Nephron (organoid): ENCODE measurements at regions not wholly inside any gene's neighbourhood (a gene's known extent, or its start where the extent isn't known, plus 50 kb on each side); places are given as distances from the start of the nearest gene placed in this dataset.

Experiments
- H3K27ac Mint-ChIP-seq, 3 experiments: 2 replicates each; pipeline ENCODE4 v1.8.0; 2020; ENCODE audit warnings: mixed read lengths in 3 of 3, mild to moderate bottlenecking in 2 of 3, moderate library complexity in 1 of 3
- H3K27me3 Mint-ChIP-seq: 2 replicates; pipeline ENCODE4 v1.8.0; 2021; ENCODE audit warnings: low read depth, mild to moderate bottlenecking, moderate library complexity, mixed read lengths
- H3K36me3 Mint-ChIP-seq: 2 replicates; pipeline ENCODE4 v1.8.0; 2020; ENCODE audit warnings: low read depth, mixed read lengths
- H3K4me1 Mint-ChIP-seq: 2 replicates; pipeline ENCODE4 v1.8.0; 2020; ENCODE audit warnings: mixed read lengths
- H3K4me3 Mint-ChIP-seq, 3 experiments: 2 replicates each; pipeline ENCODE4 v1.8.0; 2020; ENCODE audit warnings: mild to moderate bottlenecking in 3 of 3, mixed read lengths in 3 of 3, moderate library complexity in 2 of 3
- H3K9me3 Mint-ChIP-seq: 2 replicates; pipeline ENCODE4 v1.8.0; 2020; ENCODE audit warnings: mixed read lengths
- TF ChIP-seq, protein P1 (sequence below), 3 experiments: fragments of 200-600 bp; sonication (generic); IDR thresholded peaks; one replicate each; pipeline ENCODE4 v1.5.0; 2021; ENCODE audit warnings: antibody characterized with exemption in 3 of 3; ENCODE audit not compliant: unreplicated experiment in 3 of 3

DNA sequence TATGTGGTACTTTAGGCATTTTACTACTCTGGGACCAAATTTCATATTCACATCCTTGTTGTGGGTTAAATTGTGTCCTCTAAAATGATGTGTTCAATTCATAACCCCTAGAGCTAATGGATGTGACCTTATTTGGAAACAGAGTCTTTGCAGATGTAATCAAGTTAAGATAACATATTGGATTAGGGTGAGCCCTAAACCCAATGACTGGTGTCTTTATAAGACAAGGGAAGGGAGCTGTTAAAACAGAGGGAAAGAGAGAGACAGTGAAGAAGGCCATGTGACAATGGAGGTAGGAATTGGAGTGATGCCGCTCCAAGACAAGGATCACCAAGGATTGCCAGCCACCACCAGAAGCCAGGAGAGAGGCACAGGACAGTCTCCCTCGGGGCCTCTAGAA, 220.0 kb downstream of the ADGRG6 start:
- TF ChIP-seq, protein P1, sequence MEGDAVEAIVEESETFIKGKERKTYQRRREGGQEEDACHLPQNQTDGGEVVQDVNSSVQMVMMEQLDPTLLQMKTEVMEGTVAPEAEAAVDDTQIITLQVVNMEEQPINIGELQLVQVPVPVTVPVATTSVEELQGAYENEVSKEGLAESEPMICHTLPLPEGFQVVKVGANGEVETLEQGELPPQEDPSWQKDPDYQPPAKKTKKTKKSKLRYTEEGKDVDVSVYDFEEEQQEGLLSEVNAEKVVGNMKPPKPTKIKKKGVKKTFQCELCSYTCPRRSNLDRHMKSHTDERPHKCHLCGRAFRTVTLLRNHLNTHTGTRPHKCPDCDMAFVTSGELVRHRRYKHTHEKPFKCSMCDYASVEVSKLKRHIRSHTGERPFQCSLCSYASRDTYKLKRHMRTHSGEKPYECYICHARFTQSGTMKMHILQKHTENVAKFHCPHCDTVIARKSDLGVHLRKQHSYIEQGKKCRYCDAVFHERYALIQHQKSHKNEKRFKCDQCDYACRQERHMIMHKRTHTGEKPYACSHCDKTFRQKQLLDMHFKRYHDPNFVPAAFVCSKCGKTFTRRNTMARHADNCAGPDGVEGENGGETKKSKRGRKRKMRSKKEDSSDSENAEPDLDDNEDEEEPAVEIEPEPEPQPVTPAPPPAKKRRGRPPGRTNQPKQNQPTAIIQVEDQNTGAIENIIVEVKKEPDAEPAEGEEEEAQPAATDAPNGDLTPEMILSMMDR (IDR thresholded peaks at IDR 0.05; ENCODE audit: unreplicated experiment in 3 of 3) = no peak
- peaks cover 32% of the 10 kb centered on the region for H3K4me1 Mint-ChIP-seq
- H3K27me3 Mint-ChIP-seq = no peaks in the 10 kb centered on the region
- H3K9me3 Mint-ChIP-seq = peaks cover 12% of the 10 kb centered on the region
- no peak overlapping the region for H3K27ac Mint-ChIP-seq
- no peaks in the 10 kb centered on the region for H3K36me3 Mint-ChIP-seq
- H3K4me3 Mint-ChIP-seq = no peak overlapping the region

DNA sequence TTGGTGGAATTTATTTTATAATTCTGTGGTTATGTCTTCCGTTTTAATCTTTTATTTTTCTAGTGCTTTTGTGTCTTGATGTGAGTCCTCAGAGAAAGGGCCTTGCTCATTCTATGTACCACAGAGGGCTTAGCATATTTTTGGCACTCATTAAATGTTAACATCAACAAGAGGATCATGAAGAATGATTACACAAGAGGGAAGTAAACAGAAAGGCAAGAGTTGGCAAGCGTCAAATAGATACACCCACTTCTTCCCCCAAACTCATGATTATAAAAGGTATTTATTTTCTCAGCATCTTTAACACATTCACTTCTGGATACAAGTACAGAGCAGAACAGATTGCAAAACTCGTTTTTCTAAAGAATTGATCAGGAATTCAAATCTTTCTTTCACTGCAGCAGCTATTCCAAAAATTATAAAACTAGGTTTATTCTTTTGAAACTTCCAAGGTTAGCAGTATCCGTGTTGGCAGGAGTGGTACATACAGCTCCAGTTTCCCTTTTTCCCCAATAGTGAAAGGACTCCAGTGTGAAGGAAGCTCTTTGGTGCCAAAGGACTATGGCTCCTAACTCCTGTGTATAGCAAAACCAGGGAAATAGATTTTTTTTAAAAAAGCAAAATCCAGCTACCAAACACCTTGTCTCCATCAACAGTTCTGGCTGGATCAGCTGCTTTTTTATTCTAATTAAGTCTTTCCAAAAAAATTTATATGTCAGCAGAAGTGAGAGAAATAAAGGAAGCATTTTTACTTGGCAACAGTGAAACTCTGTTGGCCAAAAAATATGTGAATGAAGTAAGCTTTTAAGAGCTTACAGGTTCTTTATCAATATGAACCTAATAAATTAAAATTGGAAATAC, 221.9 kb downstream of the ADGRG6 start:
- H3K27ac Mint-ChIP-seq = peak overlapping the region in 1 of 3 experiments; percentile 12
- no peak overlapping the region for H3K4me3 Mint-ChIP-seq
- no peaks in the 10 kb centered on the region for H3K27me3 Mint-ChIP-seq
- H3K9me3 Mint-ChIP-seq = no peaks in the 10 kb centered on the region
- H3K36me3 Mint-ChIP-seq = no peaks in the 10 kb centered on the region
- H3K4me1 Mint-ChIP-seq = peaks cover 22% of the 10 kb centered on the region
- TF ChIP-seq, protein P1 (IDR thresholded peaks at IDR 0.05; ENCODE audit: unreplicated experiment in 3 of 3) = no peak

DNA sequence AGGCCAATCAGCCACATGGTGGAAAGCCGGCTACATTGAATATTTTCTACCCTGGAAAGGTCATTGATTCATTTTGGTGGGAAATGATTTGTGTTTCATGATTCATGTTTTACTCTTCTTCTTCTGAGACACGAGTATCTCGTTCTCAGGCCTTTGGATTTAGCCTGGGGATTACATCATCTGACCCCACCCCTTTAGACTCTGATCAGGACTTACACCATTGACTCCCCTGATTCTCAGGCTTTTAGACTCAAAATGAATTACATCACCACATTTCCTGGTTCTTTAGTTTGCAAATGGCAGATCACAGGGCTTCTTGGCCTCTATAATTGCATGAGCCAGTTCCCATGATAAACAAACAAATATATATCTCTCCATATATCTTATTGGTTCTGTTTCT, 228.8 kb downstream of the ADGRG6 start:
- TF ChIP-seq, protein P1 (IDR thresholded peaks at IDR 0.05; ENCODE audit: unreplicated experiment in 3 of 3) = no peak
- Mint-ChIP-seq H3K4me1 (no peaks in the 10 kb centered on the region), H3K36me3 (no peaks in the 10 kb centered on the region), H3K4me3 (no peak overlapping the region), H3K9me3 (peaks cover 18% of the 10 kb centered on the region), H3K27me3 (no peaks in the 10 kb centered on the region), H3K27ac (no peak overlapping the region)

DNA sequence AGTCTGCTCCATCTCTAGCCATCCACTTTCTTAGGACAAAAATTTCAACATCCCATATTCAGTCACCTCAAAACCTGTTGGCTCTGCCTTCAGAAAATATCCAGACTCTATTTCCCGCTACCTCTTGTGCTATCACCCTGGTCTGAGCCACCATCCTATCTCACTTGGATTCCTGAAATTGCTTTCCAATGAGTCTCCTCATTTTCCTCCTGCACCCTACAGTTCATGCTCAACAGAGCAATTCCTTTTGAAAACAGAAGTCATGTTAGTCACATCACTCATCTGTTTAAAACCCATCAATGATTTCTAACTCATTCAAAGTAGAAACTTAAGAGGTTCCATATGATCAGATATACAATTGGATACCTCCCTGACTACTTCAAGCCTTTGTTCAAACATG, 229.9 kb downstream of the ADGRG6 start:
- Mint-ChIP-seq H3K4me3 (no peak overlapping the region), H3K9me3 (peaks cover 18% of the 10 kb centered on the region), H3K4me1 (no peaks in the 10 kb centered on the region), H3K27me3 (no peaks in the 10 kb centered on the region), H3K27ac (no peak overlapping the region), H3K36me3 (no peaks in the 10 kb centered on the region)
- TF ChIP-seq, protein P1 (IDR thresholded peaks at IDR 0.05; ENCODE audit: unreplicated experiment in 3 of 3) = no peak

DNA sequence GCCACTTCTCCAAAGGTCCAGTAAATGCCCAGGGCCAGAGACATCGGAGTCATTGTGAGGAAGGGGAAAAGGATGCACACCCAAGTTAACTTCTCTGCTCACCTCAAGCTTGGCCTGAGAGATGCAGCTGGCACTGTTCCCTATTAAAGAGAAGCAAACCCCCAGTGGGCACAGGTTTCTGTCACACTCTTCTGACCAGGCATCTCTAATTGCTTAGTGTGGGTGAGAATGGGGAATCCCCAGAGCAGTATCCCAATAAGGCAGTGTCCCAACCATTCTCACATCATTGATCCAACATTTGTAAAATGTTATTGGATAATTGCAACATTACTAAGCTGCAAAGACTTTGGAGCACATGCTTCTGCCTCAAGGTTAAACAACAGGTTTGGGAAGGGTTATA, 232.3 kb downstream of the ADGRG6 start:
- no peaks in the 10 kb centered on the region for H3K36me3 Mint-ChIP-seq
- no peaks in the 10 kb centered on the region for H3K4me1 Mint-ChIP-seq
- H3K4me3 Mint-ChIP-seq = no peak overlapping the region
- H3K27ac Mint-ChIP-seq = no peak overlapping the region
- H3K9me3 Mint-ChIP-seq = peaks cover 23% of the 10 kb centered on the region
- no peaks in the 10 kb centered on the region for H3K27me3 Mint-ChIP-seq
- TF ChIP-seq, protein P1 (IDR thresholded peaks at IDR 0.05; ENCODE audit: unreplicated experiment in 3 of 3) = no peak

DNA sequence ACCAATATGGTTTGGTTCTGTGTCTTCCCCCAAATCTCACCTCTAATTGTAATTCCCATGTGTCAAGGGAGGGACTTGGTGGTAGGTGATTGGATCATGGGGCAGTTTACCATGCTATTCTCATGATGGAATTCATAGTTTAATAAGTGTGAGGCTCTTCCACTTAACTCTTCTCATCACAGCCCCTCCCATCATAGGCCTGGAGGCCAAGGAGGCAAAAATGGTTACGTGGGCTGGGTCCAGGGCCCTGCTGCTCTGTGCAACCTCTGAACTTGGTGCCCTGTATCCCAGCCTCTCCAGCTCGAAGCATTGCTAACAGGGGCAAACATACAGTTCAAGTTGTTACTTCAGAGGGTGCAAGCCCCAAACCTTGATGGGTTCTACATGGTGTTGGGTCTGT, 232.7 kb downstream of the ADGRG6 start:
- TF ChIP-seq, protein P1 (IDR thresholded peaks at IDR 0.05; ENCODE audit: unreplicated experiment in 3 of 3) = no peak
- no peaks in the 10 kb centered on the region for H3K4me1 Mint-ChIP-seq
- no peaks in the 10 kb centered on the region for H3K36me3 Mint-ChIP-seq
- no peak overlapping the region for H3K4me3 Mint-ChIP-seq
- no peak overlapping the region for H3K27ac Mint-ChIP-seq
- no peaks in the 10 kb centered on the region for H3K27me3 Mint-ChIP-seq
- H3K9me3 Mint-ChIP-seq = peaks cover 23% of the 10 kb centered on the region
